ENCODE measurements at regions not wholly inside any gene's neighbourhood (a gene's known extent, or its start where the extent isn't known, plus 50 kb on each side); places are given as distances from the start of the nearest gene placed in this dataset.
"Not testable (repeated sequence)": the region's sequence is repeated elsewhere in the genome, so short reads cannot be mapped to it uniquely, and the experiment has no call there.

- TF ChIP-seq POLR2A (IDR thresholded peaks at IDR 0.05) (no peak), POLR2AphosphoS5 (IDR thresholded peaks at IDR 0.05) (no peak)
- TF ChIP-seq, protein P1, sequence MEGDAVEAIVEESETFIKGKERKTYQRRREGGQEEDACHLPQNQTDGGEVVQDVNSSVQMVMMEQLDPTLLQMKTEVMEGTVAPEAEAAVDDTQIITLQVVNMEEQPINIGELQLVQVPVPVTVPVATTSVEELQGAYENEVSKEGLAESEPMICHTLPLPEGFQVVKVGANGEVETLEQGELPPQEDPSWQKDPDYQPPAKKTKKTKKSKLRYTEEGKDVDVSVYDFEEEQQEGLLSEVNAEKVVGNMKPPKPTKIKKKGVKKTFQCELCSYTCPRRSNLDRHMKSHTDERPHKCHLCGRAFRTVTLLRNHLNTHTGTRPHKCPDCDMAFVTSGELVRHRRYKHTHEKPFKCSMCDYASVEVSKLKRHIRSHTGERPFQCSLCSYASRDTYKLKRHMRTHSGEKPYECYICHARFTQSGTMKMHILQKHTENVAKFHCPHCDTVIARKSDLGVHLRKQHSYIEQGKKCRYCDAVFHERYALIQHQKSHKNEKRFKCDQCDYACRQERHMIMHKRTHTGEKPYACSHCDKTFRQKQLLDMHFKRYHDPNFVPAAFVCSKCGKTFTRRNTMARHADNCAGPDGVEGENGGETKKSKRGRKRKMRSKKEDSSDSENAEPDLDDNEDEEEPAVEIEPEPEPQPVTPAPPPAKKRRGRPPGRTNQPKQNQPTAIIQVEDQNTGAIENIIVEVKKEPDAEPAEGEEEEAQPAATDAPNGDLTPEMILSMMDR (IDR thresholded peaks at IDR 0.05), result no peak
- WGBS, 2 donors (ENCODE audit: low coverage in 1 of 2), result 90 to 94% methylated on average over 4 of the region's 4 CpGs
- intact Hi-C loops (cut with DNase I; ENCODE audit: low total_unique reads), result no loop called here
- Histone ChIP-seq H3K9me3 (no peaks in the 10 kb centered on the region), H3K27me3 (no peaks in the 10 kb centered on the region), H3K4me3 (no peak overlapping the region), H3K27ac (no peak overlapping the region), H3K4me1 (no peaks in the 10 kb centered on the region), H3K36me3 (no peaks in the 10 kb centered on the region)
- DNase-seq, result no peak
- in situ Hi-C loops (cut with MboI; ENCODE audit: low pct_ligation_motif_present in 1 of 4, low pct_unique_long_range_greater_than_20kb in 1 of 4, low sequenced_read_pairs in 3 of 4), result no loop called here
Observed at GRCh38 chr4:19214591-19215186, 1037.0 kb upstream of the SLIT2 start.

DNA sequence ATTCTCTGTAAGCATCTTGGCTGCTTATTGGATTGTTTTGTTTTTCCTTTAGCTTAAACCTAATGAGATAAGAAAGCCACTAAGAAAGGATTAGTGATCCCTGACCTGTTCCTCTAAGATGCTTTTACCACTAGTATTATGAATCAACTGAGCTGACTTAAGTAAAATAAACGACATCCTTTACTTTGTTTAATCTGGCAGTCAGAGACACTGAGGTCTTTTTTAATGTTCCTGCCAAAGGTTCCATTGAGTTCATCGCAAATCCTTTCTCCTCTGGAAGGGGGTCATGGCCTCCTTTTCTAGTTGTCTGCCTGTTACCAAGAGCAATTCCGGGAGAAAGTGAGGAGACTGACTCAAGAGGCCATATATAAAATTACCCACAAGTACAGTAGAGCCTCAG lies 1038.3 kb upstream of the SLIT2 start:
- Histone ChIP-seq H3K27ac (no peak overlapping the region), H3K4me3 (no peak overlapping the region), H3K27me3 (no peaks in the 10 kb centered on the region), H3K36me3 (no peaks in the 10 kb centered on the region), H3K4me1 (no peaks in the 10 kb centered on the region), H3K9me3 (no peaks in the 10 kb centered on the region)
- intact Hi-C loops (cut with DNase I; ENCODE audit: low total_unique reads), result no loop called here
- WGBS, 2 donors (ENCODE audit: low coverage in 1 of 2), result 23 to 36% methylated on average over 3 of the region's 3 CpGs
- TF ChIP-seq EP300 (IDR thresholded peaks at IDR 0.05; ENCODE audit: low read depth) (no peak), POLR2AphosphoS5 (IDR thresholded peaks at IDR 0.05) (no peak), POLR2A (IDR thresholded peaks at IDR 0.05) (no peak)
- TF ChIP-seq, protein P1 (IDR thresholded peaks at IDR 0.05), result no peak
- in situ Hi-C loops (cut with MboI; ENCODE audit: low pct_ligation_motif_present in 1 of 4, low pct_unique_long_range_greater_than_20kb in 1 of 4, low sequenced_read_pairs in 3 of 4), result no loop called here
- DNase-seq, result no peak

- H3K9me3 ChIP-seq, result no peaks in the 10 kb centered on the region
- WGBS, 2 donors (ENCODE audit: low coverage in 1 of 2), result 69 to 72% methylated on average over 2 of the region's 2 CpGs
- no peaks in the 10 kb centered on the region for H3K36me3 ChIP-seq
- intact Hi-C loops (cut with DNase I; ENCODE audit: low total_unique reads) (no loop called here), in situ Hi-C loops (cut with MboI; ENCODE audit: low pct_ligation_motif_present in 1 of 4, low pct_unique_long_range_greater_than_20kb in 1 of 4, low sequenced_read_pairs in 3 of 4) (no loop called here)
- H3K4me3 ChIP-seq, result no peak overlapping the region
- no peak for TF ChIP-seq POLR2A (IDR thresholded peaks at IDR 0.05)
- no peak for TF ChIP-seq POLR2AphosphoS5 (IDR thresholded peaks at IDR 0.05)
- no peak for TF ChIP-seq EP300 (IDR thresholded peaks at IDR 0.05; ENCODE audit: low read depth)
- TF ChIP-seq, protein P1 (IDR thresholded peaks at IDR 0.05), result no peak
- DNase-seq, result no peak
- no peak overlapping the region for H3K27ac ChIP-seq
- H3K27me3 ChIP-seq, result no peaks in the 10 kb centered on the region
- H3K4me1 ChIP-seq, result no peaks in the 10 kb centered on the region
Observed at GRCh38 chr4:19205853-19206252, 1045.9 kb upstream of the SLIT2 start.

GRCh38 chr4:19197838-19198237 lies 1053.9 kb upstream of the SLIT2 start:
- DNase-seq; intact Hi-C loops (cut with DNase I; ENCODE audit: low total_unique reads); H3K27me3 ChIP-seq; H3K36me3 ChIP-seq; H3K9me3 ChIP-seq; in situ Hi-C loops (cut with MboI; ENCODE audit: low pct_ligation_motif_present in 1 of 4, low pct_unique_long_range_greater_than_20kb in 1 of 4, low sequenced_read_pairs in 3 of 4); H3K4me3 ChIP-seq; H3K27ac ChIP-seq: not testable (repeated sequence)
- peaks cover 0 to 13% (median 3%) of the 10 kb centered on the region in 4 donors for H3K4me1 ChIP-seq
- WGBS, 2 donors (ENCODE audit: low coverage in 1 of 2), result 80 to 89% methylated on average over 1 to 17 of the region's 17 CpGs

GRCh38 chr4:19195696-19196095 lies 1056.0 kb upstream of the SLIT2 start:
- no peak for DNase-seq
- H3K4me3 ChIP-seq, result no peak overlapping the region
- no peaks in the 10 kb centered on the region for H3K36me3 ChIP-seq
- peaks cover 0 to 13% (median 3%) of the 10 kb centered on the region in 4 donors for H3K4me1 ChIP-seq
- in situ Hi-C loops (cut with MboI; ENCODE audit: low pct_ligation_motif_present in 1 of 4, low pct_unique_long_range_greater_than_20kb in 1 of 4, low sequenced_read_pairs in 3 of 4) (no loop called here), intact Hi-C loops (cut with DNase I; ENCODE audit: low total_unique reads) (no loop called here)
- H3K27me3 ChIP-seq, result no peaks in the 10 kb centered on the region
- WGBS, 2 donors (ENCODE audit: low coverage in 1 of 2), result 73 to 78% methylated on average over 1 to 2 of the region's 2 CpGs
- no peak overlapping the region for H3K27ac ChIP-seq
- H3K9me3 ChIP-seq, result no peaks in the 10 kb centered on the region
- no peak for TF ChIP-seq EP300 (IDR thresholded peaks at IDR 0.05; ENCODE audit: low read depth)
- TF ChIP-seq POLR2AphosphoS5 (IDR thresholded peaks at IDR 0.05), result no peak
- TF ChIP-seq, protein P1 (IDR thresholded peaks at IDR 0.05), result no peak
- no peak for TF ChIP-seq POLR2A (IDR thresholded peaks at IDR 0.05)

Measured in transverse colon (tissue), 4 donors.